ENCODE measurements at regions not wholly inside any gene's neighbourhood (a gene's known extent, or its start where the extent isn't known, plus 50 kb on each side); places are given as distances from the start of the nearest gene placed in this dataset.

GRCh38 chr7:34322841-34323240 is 335.2 kb upstream of the NPSR1 start:
- Histone ChIP-seq H3K36me3 (no peaks in the 10 kb centered on the region), H3K4me1 (no peaks in the 10 kb centered on the region), H3K9me3 (no peaks in the 10 kb centered on the region), H3K27ac (no peak overlapping the region), H3K4me3 (no peak overlapping the region), H3K27me3 (no peaks in the 10 kb centered on the region)
- intact Hi-C loops (cut with DNase I; ENCODE audit: low total_unique reads) (no loop called here), in situ Hi-C loops (cut with MboI; ENCODE audit: low pct_ligation_motif_present in 1 of 4, low pct_unique_long_range_greater_than_20kb in 1 of 4, low sequenced_read_pairs in 3 of 4) (no loop called here)
- DNase-seq = no peak
- WGBS, 2 donors (ENCODE audit: low coverage in 1 of 2) = 41 to 46% methylated on average over 2 of the region's 2 CpGs
- TF ChIP-seq EP300 (IDR thresholded peaks at IDR 0.05; ENCODE audit: low read depth) (no peak), POLR2AphosphoS5 (IDR thresholded peaks at IDR 0.05) (no peak), CTCF (IDR thresholded peaks at IDR 0.05) (no peak), POLR2A (IDR thresholded peaks at IDR 0.05) (no peak)

GRCh38 chr7:34327681-34328080 is 330.3 kb upstream of the NPSR1 start:
- intact Hi-C loops (cut with DNase I; ENCODE audit: low total_unique reads) = no loop called here
- Histone ChIP-seq H3K9me3 (no peaks in the 10 kb centered on the region), H3K36me3 (no peaks in the 10 kb centered on the region), H3K4me1 (no peaks in the 10 kb centered on the region), H3K27ac (no peak overlapping the region), H3K27me3 (no peaks in the 10 kb centered on the region), H3K4me3 (no peak overlapping the region)
- no peak for DNase-seq
- in situ Hi-C loops (cut with MboI; ENCODE audit: low pct_ligation_motif_present in 1 of 4, low pct_unique_long_range_greater_than_20kb in 1 of 4, low sequenced_read_pairs in 3 of 4) = no loop called here
- TF ChIP-seq POLR2A (IDR thresholded peaks at IDR 0.05) = no peak
- TF ChIP-seq POLR2AphosphoS5 (IDR thresholded peaks at IDR 0.05) = no peak
- no peak for TF ChIP-seq CTCF (IDR thresholded peaks at IDR 0.05)
- no peak for TF ChIP-seq EP300 (IDR thresholded peaks at IDR 0.05; ENCODE audit: low read depth)
- 90% methylated on average over 1 of the region's 1 CpG; no CpG with 5 or more reads in 1 of the 2 donors for WGBS, 2 donors (ENCODE audit: low coverage in 1 of 2)

- in situ Hi-C loops (cut with MboI; ENCODE audit: low pct_ligation_motif_present in 1 of 4, low pct_unique_long_range_greater_than_20kb in 1 of 4, low sequenced_read_pairs in 3 of 4) = no loop called here
- 43 to 48% methylated on average over 3 of the region's 3 CpGs for WGBS, 2 donors (ENCODE audit: low coverage in 1 of 2)
Observed at GRCh38 chr7:34330308-34330707, 327.7 kb upstream of the NPSR1 start.

GRCh38 chr7:34331102-34331501 is 326.9 kb upstream of the NPSR1 start:
- Histone ChIP-seq H3K27ac (no peak overlapping the region), H3K4me3 (no peak overlapping the region), H3K36me3 (no peaks in the 10 kb centered on the region), H3K9me3 (no peaks in the 10 kb centered on the region), H3K4me1 (no peaks in the 10 kb centered on the region), H3K27me3 (no peaks in the 10 kb centered on the region)
- 61 to 86% methylated on average over 1 to 2 of the region's 2 CpGs for WGBS, 2 donors (ENCODE audit: low coverage in 1 of 2)
- DNase-seq = no peak
- intact Hi-C loops (cut with DNase I; ENCODE audit: low total_unique reads) (no loop called here), in situ Hi-C loops (cut with MboI; ENCODE audit: low pct_ligation_motif_present in 1 of 4, low pct_unique_long_range_greater_than_20kb in 1 of 4, low sequenced_read_pairs in 3 of 4) (no loop called here)
- no peak for TF ChIP-seq CTCF (IDR thresholded peaks at IDR 0.05)
- no peak for TF ChIP-seq EP300 (IDR thresholded peaks at IDR 0.05; ENCODE audit: low read depth)
- no peak for TF ChIP-seq POLR2A (IDR thresholded peaks at IDR 0.05)
- no peak for TF ChIP-seq POLR2AphosphoS5 (IDR thresholded peaks at IDR 0.05)

More at GRCh38 chr7:34330308-34330707, 327.7 kb upstream of the NPSR1 start:
- H3K4me3 ChIP-seq = no peak overlapping the region
- intact Hi-C loops (cut with DNase I; ENCODE audit: low total_unique reads) = no loop called here
- no peak for DNase-seq
- no peaks in the 10 kb centered on the region for H3K9me3 ChIP-seq
- H3K36me3 ChIP-seq = no peaks in the 10 kb centered on the region
- H3K4me1 ChIP-seq = no peaks in the 10 kb centered on the region
- TF ChIP-seq CTCF (IDR thresholded peaks at IDR 0.05) (no peak), POLR2AphosphoS5 (IDR thresholded peaks at IDR 0.05) (no peak), EP300 (IDR thresholded peaks at IDR 0.05; ENCODE audit: low read depth) (no peak), POLR2A (IDR thresholded peaks at IDR 0.05) (no peak)
- no peak overlapping the region for H3K27ac ChIP-seq
- no peaks in the 10 kb centered on the region for H3K27me3 ChIP-seq

Measured in transverse colon (tissue), 4 donors.